HCT116 (cell line): ENCODE measurements at regions not wholly inside any gene's neighbourhood (a gene's known extent, or its start where the extent isn't known, plus 50 kb on each side); places are given as distances from the start of the nearest gene placed in this dataset.

Source experiments
- EZH2phosphoT487 ChIP-seq: fragments of 200-600 bp; IDR thresholded peaks from 2 replicates; pipeline ENCODE4 v1.6.1; 2018; ENCODE audit warnings: antibody characterized with exemption, borderline replicate concordance
- POLR2AphosphoS5 ChIP-seq: IDR thresholded peaks from 2 replicates; pipeline ENCODE4 v1.6.1; 2011; ENCODE audit warnings: mild to moderate bottlenecking, low read depth, low read length, moderate library complexity
- YY1 ChIP-seq: IDR thresholded peaks from 2 replicates; pipeline ENCODE4 v1.6.1; 2011; ENCODE audit warnings: low read length, low read depth, moderate library complexity, mild to moderate bottlenecking; ENCODE audit not compliant: insufficient replicate concordance; ENCODE audit errors: extremely low read depth
- TF ChIP-seq, protein P1 (sequence below), 3 experiments: fragments of 200-600 bp in 1 of 3; sonication (generic) in 1 of 3; IDR thresholded peaks in 2 of 3; conservative IDR thresholded peaks in 1 of 3; 2 replicates each; pipeline ENCODE4 v1.5.1; 2012 to 2017; ENCODE audit warnings: low read depth in 2 of 3, low read length in 2 of 3, antibody characterized with exemption in 1 of 3, borderline replicate concordance in 1 of 3, control low read depth in 1 of 3, mild to moderate bottlenecking in 1 of 3, mixed read lengths in 1 of 3, mixed run types in 1 of 3, moderate library complexity in 1 of 3; ENCODE audit not compliant: insufficient read depth in 1 of 3

DNA sequence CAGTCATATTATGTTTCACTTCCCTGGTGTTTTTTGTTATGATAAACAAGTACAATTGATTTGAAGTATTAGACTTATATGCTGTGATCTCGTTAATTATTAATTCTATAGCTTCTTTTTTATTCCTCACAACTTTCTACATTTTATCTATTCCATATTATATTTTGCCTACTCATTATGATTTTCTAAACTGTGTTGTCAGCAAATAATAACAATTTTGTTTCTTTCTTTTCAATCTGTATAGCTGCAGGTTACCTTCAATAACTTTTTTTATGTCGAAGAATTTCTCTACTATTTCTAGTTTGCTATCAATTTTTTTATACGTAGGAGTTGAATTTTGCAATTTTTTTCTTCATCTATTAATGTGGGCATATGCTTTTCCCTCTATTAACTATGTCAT lies 304.4 kb downstream of the PCDH17 start:
- no peak for TF ChIP-seq YY1
- TF ChIP-seq EZH2phosphoT487: no peak
- TF ChIP-seq, protein P1, sequence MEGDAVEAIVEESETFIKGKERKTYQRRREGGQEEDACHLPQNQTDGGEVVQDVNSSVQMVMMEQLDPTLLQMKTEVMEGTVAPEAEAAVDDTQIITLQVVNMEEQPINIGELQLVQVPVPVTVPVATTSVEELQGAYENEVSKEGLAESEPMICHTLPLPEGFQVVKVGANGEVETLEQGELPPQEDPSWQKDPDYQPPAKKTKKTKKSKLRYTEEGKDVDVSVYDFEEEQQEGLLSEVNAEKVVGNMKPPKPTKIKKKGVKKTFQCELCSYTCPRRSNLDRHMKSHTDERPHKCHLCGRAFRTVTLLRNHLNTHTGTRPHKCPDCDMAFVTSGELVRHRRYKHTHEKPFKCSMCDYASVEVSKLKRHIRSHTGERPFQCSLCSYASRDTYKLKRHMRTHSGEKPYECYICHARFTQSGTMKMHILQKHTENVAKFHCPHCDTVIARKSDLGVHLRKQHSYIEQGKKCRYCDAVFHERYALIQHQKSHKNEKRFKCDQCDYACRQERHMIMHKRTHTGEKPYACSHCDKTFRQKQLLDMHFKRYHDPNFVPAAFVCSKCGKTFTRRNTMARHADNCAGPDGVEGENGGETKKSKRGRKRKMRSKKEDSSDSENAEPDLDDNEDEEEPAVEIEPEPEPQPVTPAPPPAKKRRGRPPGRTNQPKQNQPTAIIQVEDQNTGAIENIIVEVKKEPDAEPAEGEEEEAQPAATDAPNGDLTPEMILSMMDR (IDR thresholded peaks at IDR 0.05 in 2 of 3, conservative IDR thresholded peaks at IDR 0.05 in 1 of 3; ENCODE audit: borderline replicate concordance in 1 of 3, insufficient read depth in 1 of 3, low read depth in 2 of 3, low read length in 2 of 3): no peak
- no peak for TF ChIP-seq POLR2AphosphoS5
